BLaER1 (cell line): ENCODE measurements at regions not wholly inside any gene's neighbourhood (a gene's known extent, or its start where the extent isn't known, plus 50 kb on each side); places are given as distances from the start of the nearest gene placed in this dataset.

Experiments used
- H3K27ac ChIP-seq: shearing (Covaris generic); formaldehyde crosslinking; 2 replicates; pipeline ENCODE4 v1.8.1; 2022
- H3K27me3 ChIP-seq: shearing (Covaris generic); formaldehyde crosslinking; 2 replicates; pipeline ENCODE4 v1.8.1; 2022
- H3K36me3 ChIP-seq: shearing (Covaris generic); formaldehyde crosslinking; 2 replicates; pipeline ENCODE4 v1.8.1; 2022
- H3K4me1 ChIP-seq: shearing (Covaris generic); formaldehyde crosslinking; 2 replicates; pipeline ENCODE4 v1.8.1; 2022
- H3K4me2 ChIP-seq: shearing (Covaris generic); formaldehyde crosslinking; 2 replicates; pipeline ENCODE4 v1.8.1; 2022
- H3K4me3 ChIP-seq: shearing (Covaris generic); formaldehyde crosslinking; 2 replicates; pipeline ENCODE4 v1.8.1; 2022
- H3K9ac ChIP-seq: shearing (Covaris generic); formaldehyde crosslinking; 2 replicates; pipeline ENCODE4 v1.8.1; 2022
- H3K9me3 ChIP-seq: shearing (Covaris generic); formaldehyde crosslinking; 2 replicates; pipeline ENCODE4 v1.8.1; 2022
- H4K20me1 ChIP-seq: shearing (Covaris generic); formaldehyde crosslinking; 2 replicates; pipeline ENCODE4 v1.8.1; 2022
- Cebpa-rat ChIP-seq: shearing (Covaris generic); IDR thresholded peaks from 2 replicates; pipeline ENCODE4 v1.8.1; 2022

- TF ChIP-seq Cebpa-rat, result no peak
- H3K27me3 ChIP-seq, result no peaks in the 10 kb centered on the region
- H3K4me2 ChIP-seq, result no peak overlapping the region
- peaks cover 11% of the 10 kb centered on the region for H3K4me1 ChIP-seq
- H4K20me1 ChIP-seq, result no peaks in the 10 kb centered on the region
- no peaks in the 10 kb centered on the region for H3K36me3 ChIP-seq
- no peak overlapping the region for H3K9ac ChIP-seq
- no peak overlapping the region for H3K27ac ChIP-seq
- H3K9me3 ChIP-seq, result no peaks in the 10 kb centered on the region
- no peak overlapping the region for H3K4me3 ChIP-seq
Measured at GRCh38 chr10:84766923-84767322, 438.5 kb downstream of the CCSER2 start.

- Histone ChIP-seq H3K4me1 (peaks cover 11% of the 10 kb centered on the region), H3K9me3 (no peaks in the 10 kb centered on the region), H3K27me3 (no peaks in the 10 kb centered on the region), H3K9ac (no peak overlapping the region), H3K4me2 (no peak overlapping the region), H3K4me3 (no peak overlapping the region), H3K36me3 (no peaks in the 10 kb centered on the region), H4K20me1 (no peaks in the 10 kb centered on the region), H3K27ac (no peak overlapping the region)
- TF ChIP-seq Cebpa-rat, result no peak
Measured at GRCh38 chr10:84768132-84768531, 439.7 kb downstream of the CCSER2 start.

GRCh38 chr10:84770824-84771223, 442.4 kb downstream of the CCSER2 start:
- no peak overlapping the region for H3K4me3 ChIP-seq
- no peaks in the 10 kb centered on the region for H4K20me1 ChIP-seq
- H3K9me3 ChIP-seq, result no peaks in the 10 kb centered on the region
- no peaks in the 10 kb centered on the region for H3K4me1 ChIP-seq
- no peak overlapping the region for H3K27ac ChIP-seq
- no peaks in the 10 kb centered on the region for H3K36me3 ChIP-seq
- no peak overlapping the region for H3K9ac ChIP-seq
- H3K27me3 ChIP-seq, result no peaks in the 10 kb centered on the region
- no peak overlapping the region for H3K4me2 ChIP-seq
- no peak for TF ChIP-seq Cebpa-rat

GRCh38 chr10:84783386-84783785, 455.0 kb downstream of the CCSER2 start:
- Histone ChIP-seq H3K9ac (no peak overlapping the region), H4K20me1 (no peaks in the 10 kb centered on the region), H3K9me3 (no peaks in the 10 kb centered on the region), H3K27me3 (no peaks in the 10 kb centered on the region), H3K27ac (no peak overlapping the region), H3K4me1 (no peaks in the 10 kb centered on the region), H3K4me2 (no peak overlapping the region), H3K36me3 (no peaks in the 10 kb centered on the region), H3K4me3 (no peak overlapping the region)
- TF ChIP-seq Cebpa-rat, result no peak

- Histone ChIP-seq H3K9me3 (no peaks in the 10 kb centered on the region), H3K36me3 (no peaks in the 10 kb centered on the region), H3K4me2 (no peak overlapping the region), H3K4me1 (no peaks in the 10 kb centered on the region), H3K27ac (no peak overlapping the region), H3K27me3 (no peaks in the 10 kb centered on the region), H3K9ac (no peak overlapping the region), H4K20me1 (no peaks in the 10 kb centered on the region), H3K4me3 (no peak overlapping the region)
- no peak for TF ChIP-seq Cebpa-rat
Measured at GRCh38 chr10:84783909-84784308, 455.5 kb downstream of the CCSER2 start.

- no peaks in the 10 kb centered on the region for H3K4me1 ChIP-seq
- H3K4me3 ChIP-seq, result no peak overlapping the region
- no peak overlapping the region for H3K4me2 ChIP-seq
- H3K9ac ChIP-seq, result no peak overlapping the region
- no peaks in the 10 kb centered on the region for H3K9me3 ChIP-seq
- H3K27ac ChIP-seq, result no peak overlapping the region
- TF ChIP-seq Cebpa-rat, result no peak
- H3K36me3 ChIP-seq, result no peaks in the 10 kb centered on the region
- no peaks in the 10 kb centered on the region for H4K20me1 ChIP-seq
- no peaks in the 10 kb centered on the region for H3K27me3 ChIP-seq
Measured at GRCh38 chr10:84784749-84785148, 456.4 kb downstream of the CCSER2 start.

GRCh38 chr10:84789026-84789425, 460.6 kb downstream of the CCSER2 start:
- Histone ChIP-seq H3K4me3 (no peak overlapping the region), H3K27ac (no peak overlapping the region), H3K9ac (no peak overlapping the region), H3K4me2 (no peak overlapping the region), H3K9me3 (no peaks in the 10 kb centered on the region), H3K36me3 (no peaks in the 10 kb centered on the region), H3K4me1 (no peaks in the 10 kb centered on the region), H4K20me1 (no peaks in the 10 kb centered on the region), H3K27me3 (no peaks in the 10 kb centered on the region)
- TF ChIP-seq Cebpa-rat, result no peak

GRCh38 chr10:84798312-84798711, 469.9 kb downstream of the CCSER2 start:
- TF ChIP-seq Cebpa-rat, result no peak
- Histone ChIP-seq H4K20me1 (no peaks in the 10 kb centered on the region), H3K9ac (no peak overlapping the region), H3K9me3 (no peaks in the 10 kb centered on the region), H3K27me3 (no peaks in the 10 kb centered on the region), H3K4me3 (no peak overlapping the region), H3K27ac (no peak overlapping the region), H3K4me2 (no peak overlapping the region), H3K4me1 (no peaks in the 10 kb centered on the region), H3K36me3 (no peaks in the 10 kb centered on the region)

- no peak overlapping the region for H3K9ac ChIP-seq
- no peak overlapping the region for H3K4me3 ChIP-seq
- no peaks in the 10 kb centered on the region for H3K9me3 ChIP-seq
- no peaks in the 10 kb centered on the region for H3K4me1 ChIP-seq
- H3K27me3 ChIP-seq, result no peaks in the 10 kb centered on the region
- no peaks in the 10 kb centered on the region for H3K36me3 ChIP-seq
- H3K27ac ChIP-seq, result no peak overlapping the region
- H4K20me1 ChIP-seq, result no peaks in the 10 kb centered on the region
- TF ChIP-seq Cebpa-rat, result no peak
- H3K4me2 ChIP-seq, result no peak overlapping the region
Measured at GRCh38 chr10:84801156-84801555, 472.8 kb downstream of the CCSER2 start.

GRCh38 chr10:84801916-84802315, 473.5 kb downstream of the CCSER2 start:
- Histone ChIP-seq H3K4me2 (no peak overlapping the region), H3K4me3 (no peak overlapping the region), H3K9me3 (no peaks in the 10 kb centered on the region), H3K27me3 (no peaks in the 10 kb centered on the region), H3K9ac (no peak overlapping the region), H4K20me1 (no peaks in the 10 kb centered on the region), H3K36me3 (no peaks in the 10 kb centered on the region), H3K4me1 (no peaks in the 10 kb centered on the region), H3K27ac (no peak overlapping the region)
- TF ChIP-seq Cebpa-rat, result no peak

GRCh38 chr10:84805149-84805548, 476.8 kb downstream of the CCSER2 start:
- TF ChIP-seq Cebpa-rat, result no peak
- Histone ChIP-seq H3K4me1 (no peaks in the 10 kb centered on the region), H3K9me3 (no peaks in the 10 kb centered on the region), H3K27ac (no peak overlapping the region), H3K27me3 (no peaks in the 10 kb centered on the region), H3K9ac (no peak overlapping the region), H3K4me3 (no peak overlapping the region), H3K36me3 (no peaks in the 10 kb centered on the region), H4K20me1 (no peaks in the 10 kb centered on the region), H3K4me2 (no peak overlapping the region)
